ENCODE measurements at regions not wholly inside any gene's neighbourhood (a gene's known extent, or its start where the extent isn't known, plus 50 kb on each side); places are given as distances from the start of the nearest gene placed in this dataset.

DNA sequence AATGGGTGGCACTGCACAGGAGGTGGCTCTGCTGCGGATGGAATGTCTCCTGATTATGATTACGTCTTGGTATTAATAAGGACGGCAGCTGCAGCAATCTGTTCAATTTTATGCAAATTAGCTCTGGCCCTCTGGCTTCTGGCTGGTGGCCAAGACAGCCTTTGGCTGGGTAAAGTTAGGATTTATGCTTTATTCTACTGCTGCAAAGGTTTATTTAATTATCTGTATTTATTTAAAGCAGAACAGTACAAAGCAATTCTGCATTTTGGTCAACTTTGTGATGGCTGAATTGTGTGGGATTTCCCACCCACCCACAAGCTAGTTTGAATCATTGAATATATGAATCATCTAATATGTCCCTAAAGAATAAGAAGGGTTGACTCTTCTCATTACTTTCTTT is 745.6 kb upstream of the FAM241A start:
- Histone ChIP-seq H3K9ac (ENCODE audit: insufficient read depth, low read length, poor library complexity, severe bottlenecking) (no peak overlapping the region), H4K20me1 (ENCODE audit: insufficient read depth, low read length) (no peaks in the 10 kb centered on the region), H3K4me2 (replicated peaks; ENCODE audit: extremely low read depth, low read length, poor library complexity, severe bottlenecking) (no peak overlapping the region), H3K27me3 (ENCODE audit: control insufficient read depth in 2 of 2, insufficient read depth in 2 of 2, low read length in 2 of 2) (no peaks in the 10 kb centered on the region), H3K4me3 (replicated peaks in 1 of 3; ENCODE audit: low read depth in 2 of 3, low read length in 3 of 3) (no peak overlapping the region), H3K9me3 (replicated peaks in 1 of 2; ENCODE audit: control insufficient read depth in 1 of 2, insufficient read depth in 1 of 2, low read length in 2 of 2) (no peaks in the 10 kb centered on the region), H3K27ac (ENCODE audit: low read depth in 1 of 2, low read length in 2 of 2) (no peak overlapping the region), H2AFZ (ENCODE audit: insufficient read depth, low read depth, low read length, poor library complexity, severe bottlenecking) (no peak overlapping the region), H3K79me2 (ENCODE audit: insufficient read depth, low read length) (no peaks in the 10 kb centered on the region), H3K4me1 (ENCODE audit: control insufficient read depth in 1 of 2, insufficient read depth in 2 of 2, low read length in 2 of 2) (no peaks in the 10 kb centered on the region), H3K36me3 (replicated peaks in 1 of 2; ENCODE audit: control insufficient read depth in 1 of 2, insufficient read depth in 2 of 2, low read length in 2 of 2) (no peaks in the 10 kb centered on the region)
- Mint-ChIP-seq H3K4me3 (no peak overlapping the region), H3K4me1 (no peaks in the 10 kb centered on the region), H3K27ac (no peak overlapping the region), H3K36me3 (no peaks in the 10 kb centered on the region), H3K9me3 (peaks cover 0 to 2% (median 0%) of the 10 kb centered on the region in 7 donors), H3K27me3 (ENCODE audit: low read depth in 3 of 3) (no peaks in the 10 kb centered on the region)
- TF ChIP-seq, protein P1, sequence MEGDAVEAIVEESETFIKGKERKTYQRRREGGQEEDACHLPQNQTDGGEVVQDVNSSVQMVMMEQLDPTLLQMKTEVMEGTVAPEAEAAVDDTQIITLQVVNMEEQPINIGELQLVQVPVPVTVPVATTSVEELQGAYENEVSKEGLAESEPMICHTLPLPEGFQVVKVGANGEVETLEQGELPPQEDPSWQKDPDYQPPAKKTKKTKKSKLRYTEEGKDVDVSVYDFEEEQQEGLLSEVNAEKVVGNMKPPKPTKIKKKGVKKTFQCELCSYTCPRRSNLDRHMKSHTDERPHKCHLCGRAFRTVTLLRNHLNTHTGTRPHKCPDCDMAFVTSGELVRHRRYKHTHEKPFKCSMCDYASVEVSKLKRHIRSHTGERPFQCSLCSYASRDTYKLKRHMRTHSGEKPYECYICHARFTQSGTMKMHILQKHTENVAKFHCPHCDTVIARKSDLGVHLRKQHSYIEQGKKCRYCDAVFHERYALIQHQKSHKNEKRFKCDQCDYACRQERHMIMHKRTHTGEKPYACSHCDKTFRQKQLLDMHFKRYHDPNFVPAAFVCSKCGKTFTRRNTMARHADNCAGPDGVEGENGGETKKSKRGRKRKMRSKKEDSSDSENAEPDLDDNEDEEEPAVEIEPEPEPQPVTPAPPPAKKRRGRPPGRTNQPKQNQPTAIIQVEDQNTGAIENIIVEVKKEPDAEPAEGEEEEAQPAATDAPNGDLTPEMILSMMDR (IDR thresholded peaks at IDR 0.05): no peak
- 95% methylated on average over 3 of the region's 3 CpGs for WGBS (ENCODE audit: insufficient coverage)
- intact Hi-C loops (cut with micrococcal nuclease): no loop called here
- DNase-seq: no peak

DNA sequence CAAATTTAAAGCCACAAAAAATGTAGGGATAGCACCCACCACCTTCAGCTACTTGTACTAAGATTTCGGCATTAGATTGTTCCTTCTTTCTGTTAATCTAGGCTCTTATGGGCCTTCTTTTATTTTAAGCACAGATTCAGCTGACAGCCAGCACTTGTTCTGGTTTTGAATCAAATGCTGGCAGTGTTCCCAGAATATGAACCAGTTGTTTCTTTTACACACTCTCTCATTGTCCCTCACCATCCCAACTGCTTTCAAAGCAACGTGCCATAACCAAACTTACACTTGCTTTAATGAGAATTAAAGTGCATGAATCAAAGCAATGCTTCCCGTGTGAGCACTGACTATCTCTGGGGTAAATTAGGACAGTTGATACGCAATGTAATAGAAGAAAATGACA is 744.5 kb upstream of the FAM241A start:
- H3K9ac ChIP-seq (ENCODE audit: insufficient read depth, low read length, poor library complexity, severe bottlenecking): no peak overlapping the region
- H3K4me2 ChIP-seq (replicated peaks; ENCODE audit: extremely low read depth, low read length, poor library complexity, severe bottlenecking): no peak overlapping the region
- 100% methylated on average over 1 of the region's 4 CpGs for WGBS (ENCODE audit: insufficient coverage)
- H3K36me3 ChIP-seq (replicated peaks in 1 of 2; ENCODE audit: control insufficient read depth in 1 of 2, insufficient read depth in 2 of 2, low read length in 2 of 2): no peaks in the 10 kb centered on the region
- no peaks in the 10 kb centered on the region for H3K9me3 Mint-ChIP-seq
- H3K4me1 ChIP-seq (ENCODE audit: control insufficient read depth in 1 of 2, insufficient read depth in 2 of 2, low read length in 2 of 2): no peaks in the 10 kb centered on the region
- H3K9me3 ChIP-seq (replicated peaks in 1 of 2; ENCODE audit: control insufficient read depth in 1 of 2, insufficient read depth in 1 of 2, low read length in 2 of 2): no peaks in the 10 kb centered on the region
- no peak overlapping the region for H3K4me3 Mint-ChIP-seq
- H3K27ac Mint-ChIP-seq: no peak overlapping the region
- intact Hi-C loops (cut with micrococcal nuclease): no loop called here
- no peaks in the 10 kb centered on the region for H3K27me3 ChIP-seq (ENCODE audit: control insufficient read depth in 2 of 2, insufficient read depth in 2 of 2, low read length in 2 of 2)
- no peak for DNase-seq
- H3K4me3 ChIP-seq (replicated peaks in 1 of 3; ENCODE audit: low read depth in 2 of 3, low read length in 3 of 3): no peak overlapping the region
- H3K4me1 Mint-ChIP-seq: no peaks in the 10 kb centered on the region
- H3K27me3 Mint-ChIP-seq (ENCODE audit: low read depth in 3 of 3): no peaks in the 10 kb centered on the region
- H3K79me2 ChIP-seq (ENCODE audit: insufficient read depth, low read length): no peaks in the 10 kb centered on the region
- TF ChIP-seq, protein P1 (IDR thresholded peaks at IDR 0.05): no peak
- H4K20me1 ChIP-seq (ENCODE audit: insufficient read depth, low read length): no peaks in the 10 kb centered on the region
- no peaks in the 10 kb centered on the region for H3K36me3 Mint-ChIP-seq
- no peak overlapping the region for H3K27ac ChIP-seq (ENCODE audit: low read depth in 1 of 2, low read length in 2 of 2)
- no peak overlapping the region for H2AFZ ChIP-seq (ENCODE audit: insufficient read depth, low read depth, low read length, poor library complexity, severe bottlenecking)

Data from CD14-positive monocyte (primary cell).